NCI-H2081 treated with DMSO at 0.1 percent for 48 hours (cell line): ENCODE measurements at regions not wholly inside any gene's neighbourhood (a gene's known extent, or its start where the extent isn't known, plus 50 kb on each side); places are given as distances from the start of the nearest gene placed in this dataset.

Experiments used
- DNase-seq: peaks from one replicate; lab custom pipeline; 2025; lab: John Stamatoyannopoulos, UW

DNA sequence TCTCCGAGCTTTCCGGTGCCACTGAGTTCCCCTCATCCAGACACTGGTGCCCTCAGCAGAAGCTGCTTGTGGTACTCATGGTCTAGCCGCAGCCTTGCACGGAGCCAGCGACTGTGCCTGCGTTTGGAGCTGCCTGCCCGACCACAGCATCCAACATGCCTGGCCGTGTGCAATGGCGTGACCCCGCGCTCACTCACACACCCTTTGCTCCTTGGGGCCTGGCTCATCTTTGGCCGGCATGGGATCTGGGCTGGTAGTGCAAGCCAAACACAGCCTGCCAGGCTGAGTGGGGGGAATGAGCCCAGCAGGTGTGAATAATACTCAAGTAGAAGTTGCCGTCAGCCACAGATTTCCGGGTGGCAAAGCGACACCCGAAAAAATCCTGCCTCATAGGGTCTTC lies 1178.7 kb upstream of the GBE1 start:
- DNase-seq: no peak

DNA sequence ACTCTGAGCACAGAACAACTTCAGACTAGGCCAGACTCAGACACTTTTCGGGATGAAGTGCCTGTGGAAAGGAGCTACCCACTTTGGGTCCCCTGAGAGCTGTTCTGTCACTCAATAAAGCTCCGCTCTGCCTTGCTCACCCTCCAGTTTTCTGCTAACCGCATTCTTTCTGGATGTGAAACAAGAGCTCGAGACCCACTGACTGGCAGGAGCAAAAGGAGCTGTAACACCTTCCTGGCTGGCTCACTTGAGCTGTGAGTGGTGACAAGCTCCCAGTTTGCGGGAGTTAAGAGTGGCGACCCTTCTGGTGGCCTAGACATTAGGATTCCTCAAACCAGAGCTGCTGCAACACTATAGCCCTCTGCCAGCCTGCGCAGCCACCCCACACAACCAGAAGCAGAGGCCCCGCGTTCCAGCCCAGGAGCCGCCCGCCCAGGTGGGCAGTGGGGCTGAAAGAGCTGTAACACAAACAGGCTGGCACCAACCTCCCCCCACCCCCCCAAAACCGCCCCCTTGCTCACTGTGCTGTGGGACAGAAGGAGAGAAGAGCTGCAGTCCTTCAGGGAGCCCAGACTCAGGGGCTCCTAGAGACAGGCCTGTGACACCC lies 1178.1 kb upstream of the GBE1 start:
- DNase-seq: no peak

DNA sequence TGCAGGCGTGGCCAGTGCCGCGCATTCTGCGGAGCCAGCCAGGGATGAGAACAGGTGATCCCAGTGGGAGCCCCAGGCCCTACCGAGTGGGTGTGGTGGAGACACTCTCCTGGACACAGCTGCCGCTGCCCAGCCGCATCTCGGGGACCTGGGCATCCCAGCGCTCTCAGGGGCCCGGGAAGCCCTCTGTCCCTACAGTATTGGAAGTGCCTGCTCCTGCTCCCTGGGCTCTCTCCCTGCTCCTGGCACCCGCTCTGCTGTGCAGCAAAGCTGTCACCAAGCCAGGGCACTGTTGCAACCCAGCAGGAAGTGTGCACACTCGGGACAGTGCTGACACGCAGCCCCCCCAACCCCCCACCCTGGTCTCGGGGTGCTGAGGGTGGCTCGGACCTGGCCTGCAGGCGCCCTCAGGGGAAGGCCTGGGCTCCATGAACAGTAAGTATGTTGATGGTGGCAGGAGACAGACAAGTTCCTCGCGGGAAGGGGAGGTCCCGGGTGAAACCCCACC lies 1177.4 kb upstream of the GBE1 start:
- no peak for DNase-seq

DNA sequence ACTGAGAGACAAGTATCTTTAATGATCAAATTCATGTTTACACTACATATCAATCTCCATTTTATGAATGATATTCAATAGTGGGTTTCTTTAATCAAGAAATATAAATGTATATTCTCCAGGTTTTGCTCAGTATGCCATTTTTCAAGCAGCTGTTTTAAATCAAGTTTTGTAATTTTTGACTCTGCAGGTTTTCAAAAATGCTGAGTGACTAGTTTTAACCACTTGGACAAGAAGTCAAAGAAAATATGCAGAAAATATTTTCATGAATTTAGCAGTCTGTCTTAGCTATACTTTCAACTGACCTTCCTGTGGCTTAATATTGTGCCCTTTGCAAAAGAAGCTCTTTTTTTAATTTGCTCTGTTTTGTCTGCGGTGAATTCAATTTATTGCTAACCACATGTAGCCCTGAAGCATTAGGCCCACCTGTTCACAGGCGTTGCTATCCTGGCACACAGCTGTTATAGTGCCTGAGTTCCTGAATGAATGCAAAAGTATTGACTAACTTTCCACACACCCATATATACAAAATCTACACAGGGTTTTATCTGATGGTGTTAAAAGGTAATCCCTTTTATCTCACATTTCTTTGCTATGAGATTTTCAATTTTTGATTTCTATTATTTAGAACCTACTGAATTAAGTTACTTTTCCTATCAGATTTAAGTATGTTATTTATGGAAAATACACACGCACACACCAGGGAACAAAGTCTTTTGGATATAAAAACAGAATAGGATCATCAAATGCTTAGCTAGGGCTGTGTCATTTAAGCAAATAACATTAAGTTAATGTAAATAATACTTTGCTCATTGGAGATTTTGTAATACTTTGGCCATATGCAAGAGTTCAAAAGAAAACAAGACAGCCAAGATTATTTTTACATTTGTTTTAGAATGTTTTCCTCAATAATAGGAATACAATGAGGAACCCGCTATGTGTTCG lies 1166.1 kb upstream of the GBE1 start:
- DNase-seq: no peak

DNA sequence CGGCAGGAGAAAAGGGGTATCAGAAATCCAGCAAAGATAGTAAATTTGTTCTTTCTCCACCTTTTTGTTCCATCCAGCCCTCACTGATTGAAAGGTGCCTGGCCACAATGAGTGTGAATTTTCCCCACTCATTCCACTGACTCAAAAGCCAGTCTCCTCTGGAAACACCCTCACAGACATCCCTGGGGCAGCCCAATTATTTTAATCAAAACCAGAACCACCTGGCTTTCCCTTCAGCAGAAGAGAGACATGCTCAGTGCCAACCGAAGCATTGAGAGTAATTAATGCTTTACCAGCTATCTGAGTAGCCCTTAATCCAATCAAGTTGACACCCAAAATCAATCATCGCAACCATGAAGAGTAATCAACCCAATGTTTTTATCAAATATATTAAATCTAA lies 1129.6 kb upstream of the GBE1 start:
- no peak for DNase-seq

DNA sequence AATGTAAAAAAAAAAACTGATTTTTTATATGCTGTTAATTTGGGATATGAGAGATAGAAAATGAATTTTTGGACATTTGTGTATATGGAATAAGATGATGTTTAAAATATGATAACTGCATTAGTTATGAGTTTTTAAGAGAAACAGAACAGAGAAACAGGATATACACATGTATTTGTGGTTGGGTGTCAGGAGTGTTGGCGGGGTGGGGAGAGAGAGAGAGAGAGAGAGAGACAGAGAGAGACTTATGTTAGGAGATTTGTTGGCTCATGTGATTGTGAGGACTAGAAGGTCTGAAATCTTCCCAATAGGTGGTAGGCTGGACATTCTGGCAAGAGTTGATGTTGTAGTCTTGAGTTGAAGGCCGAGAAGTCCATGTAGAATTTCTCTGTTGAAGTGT lies 1121.6 kb upstream of the GBE1 start:
- no peak for DNase-seq

DNA sequence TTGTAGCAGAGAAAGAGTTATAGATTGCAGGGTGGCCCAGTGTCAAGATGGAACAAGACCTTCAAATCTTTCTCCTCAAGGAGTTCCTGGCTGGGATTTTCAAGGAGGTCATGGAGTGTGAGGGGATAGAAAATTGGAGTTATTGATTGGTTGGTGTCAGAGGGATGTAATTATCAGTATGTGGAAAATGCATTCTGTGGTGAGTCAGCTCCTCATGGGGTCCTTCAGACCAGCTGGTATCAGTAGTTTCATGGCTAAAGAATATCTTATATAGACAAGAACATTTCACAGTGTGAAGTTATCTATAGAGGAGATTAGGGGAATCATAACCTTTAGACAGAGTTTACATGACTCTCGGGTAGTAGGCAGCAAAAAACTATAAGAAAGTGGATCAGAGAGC lies 1114.0 kb upstream of the GBE1 start:
- no peak for DNase-seq

DNA sequence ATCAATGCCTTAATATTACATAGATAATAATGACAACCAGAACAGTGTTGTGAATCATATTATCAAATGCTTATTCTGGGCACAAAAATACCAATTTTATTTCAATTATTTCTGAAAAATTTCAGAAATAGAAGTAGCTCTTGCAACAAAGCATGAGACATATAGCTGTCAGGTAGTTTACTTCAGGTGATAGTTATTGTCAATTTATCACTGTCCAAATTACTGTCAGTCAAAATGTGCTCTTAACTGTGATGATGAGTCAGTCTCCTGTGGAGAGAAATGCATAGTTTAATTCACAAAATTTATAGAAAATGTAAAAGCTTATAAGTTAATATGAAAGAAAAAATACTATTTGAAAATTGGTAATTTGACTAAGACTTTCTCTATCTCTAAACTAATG lies 1078.4 kb upstream of the GBE1 start:
- DNase-seq: no peak

DNA sequence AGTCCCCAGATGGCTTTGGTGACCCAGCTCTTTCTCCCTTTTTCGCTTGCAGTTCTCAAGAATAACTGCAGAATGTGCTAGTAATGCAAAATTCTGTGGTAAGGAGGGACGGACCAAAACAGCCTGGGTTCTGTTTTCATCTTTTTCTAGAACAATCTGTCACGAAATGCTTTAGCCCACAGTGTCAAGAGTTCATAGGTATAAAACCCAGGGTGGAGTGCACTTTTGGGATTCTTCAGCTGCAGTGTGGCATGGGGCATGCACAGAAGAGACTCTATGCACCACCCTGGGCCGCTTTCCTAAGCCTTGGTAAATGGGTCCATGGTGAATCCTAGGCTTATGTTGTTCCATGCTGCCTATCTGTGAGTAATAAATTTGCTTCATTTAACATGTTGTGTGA lies 1072.7 kb upstream of the GBE1 start:
- no peak for DNase-seq

DNA sequence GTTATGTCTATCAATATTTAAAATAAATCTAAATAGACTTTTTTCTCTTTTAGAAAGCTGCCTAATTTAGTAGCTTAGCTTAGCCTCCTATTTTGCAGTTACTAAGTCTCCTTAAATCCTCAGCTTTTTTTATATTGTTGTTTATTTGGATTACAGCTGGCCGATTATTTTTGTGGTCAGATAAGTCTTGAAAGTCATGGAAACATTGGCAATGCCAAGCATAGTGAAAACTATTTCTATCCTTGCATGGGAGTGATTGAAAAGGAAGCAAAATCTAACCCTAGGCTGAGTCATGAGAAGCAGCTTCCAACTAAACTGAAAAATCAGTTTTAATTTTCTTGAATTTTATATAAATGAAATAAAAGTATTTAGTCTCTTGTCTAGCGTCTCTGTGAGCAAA lies 1063.0 kb upstream of the GBE1 start:
- no peak for DNase-seq

DNA sequence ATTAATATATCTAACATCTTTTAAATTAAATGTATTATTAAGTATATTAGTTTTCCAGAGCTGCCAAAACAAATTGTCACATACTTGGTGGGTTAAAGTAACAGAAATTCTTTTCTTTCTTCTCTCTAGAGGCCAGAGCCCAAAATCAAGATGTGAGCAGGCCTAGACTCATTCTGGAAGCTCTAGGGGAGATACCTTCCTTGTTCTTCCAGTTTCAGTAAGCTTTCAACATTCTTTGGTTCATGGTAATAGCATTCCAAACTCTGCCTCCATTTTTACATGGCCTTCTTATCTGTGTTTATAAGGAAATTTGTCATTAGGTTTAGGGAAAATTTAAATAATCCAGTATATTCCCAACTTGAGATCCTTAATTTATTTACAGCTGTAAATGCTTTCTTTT lies 1054.6 kb upstream of the GBE1 start:
- no peak for DNase-seq

DNA sequence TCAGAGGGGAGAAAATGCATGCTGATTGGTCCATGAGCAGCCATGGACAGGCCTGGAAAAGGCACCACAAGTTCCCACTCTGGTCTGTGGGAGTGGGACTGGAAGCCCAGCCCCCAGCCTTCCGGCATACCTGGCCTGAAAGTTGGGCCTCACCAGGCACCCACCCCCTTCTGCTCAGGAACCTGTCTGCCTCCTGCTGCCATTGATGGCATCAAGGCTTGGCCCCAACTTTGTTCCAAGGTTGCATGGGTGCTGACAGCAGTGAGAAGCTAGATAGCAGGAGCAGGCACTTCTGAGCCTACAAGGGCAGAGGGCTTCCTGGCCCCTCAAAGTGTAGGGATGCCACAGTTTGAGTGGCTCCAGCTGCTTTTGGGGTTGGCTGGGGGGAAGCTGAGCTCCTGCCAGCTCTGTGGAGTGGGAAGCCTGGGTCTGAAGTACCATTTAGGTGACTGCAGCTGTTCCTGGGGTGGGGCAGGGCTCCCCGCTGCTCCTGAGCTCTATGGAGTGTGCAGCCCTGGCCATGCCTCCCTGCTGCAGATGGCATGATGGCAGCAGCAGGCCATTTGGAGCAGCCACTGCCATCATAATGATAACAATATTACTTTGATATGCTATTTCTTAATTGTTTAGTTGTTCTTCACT lies 1054.1 kb upstream of the GBE1 start:
- no peak for DNase-seq

DNA sequence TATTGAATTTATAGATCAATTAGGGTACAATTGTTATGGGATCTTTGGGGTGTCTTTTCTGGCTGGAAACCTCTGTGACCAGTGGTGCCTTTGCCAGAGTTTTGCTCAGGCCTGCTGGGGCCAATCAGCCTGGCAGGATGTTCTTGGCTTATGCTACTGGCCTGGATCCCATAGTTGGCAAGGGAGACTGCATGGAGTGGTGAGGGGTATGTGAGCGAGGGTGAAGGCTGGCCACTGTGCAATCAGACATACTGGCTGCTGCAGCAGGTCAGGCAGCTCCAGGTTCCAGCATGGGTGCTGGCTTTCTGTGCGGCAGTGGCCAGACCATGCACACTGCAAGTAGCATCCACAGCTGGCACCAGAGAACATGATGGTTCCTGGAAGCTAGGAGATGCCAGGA lies 1053.2 kb upstream of the GBE1 start:
- DNase-seq: no peak

DNA sequence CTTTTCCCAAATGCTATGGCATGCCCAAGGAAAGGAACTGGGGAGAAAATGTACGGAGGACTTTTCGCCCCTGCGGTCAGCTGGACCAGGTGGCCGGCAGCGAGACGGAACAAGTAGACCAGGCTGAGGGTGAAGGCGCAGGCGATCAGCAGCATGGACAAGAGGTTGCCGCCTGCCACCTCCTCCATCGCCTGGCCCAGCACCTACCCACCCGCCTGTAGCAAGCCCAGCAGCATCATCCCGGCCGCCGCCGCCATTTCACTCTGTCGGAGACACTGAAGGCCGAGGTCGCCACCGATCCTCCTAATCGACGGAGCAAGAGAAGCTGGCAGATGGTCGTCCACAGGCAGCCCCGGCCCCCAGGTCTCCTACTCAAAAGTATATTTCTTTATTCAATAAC lies 1046.3 kb upstream of the GBE1 start:
- no peak for DNase-seq

DNA sequence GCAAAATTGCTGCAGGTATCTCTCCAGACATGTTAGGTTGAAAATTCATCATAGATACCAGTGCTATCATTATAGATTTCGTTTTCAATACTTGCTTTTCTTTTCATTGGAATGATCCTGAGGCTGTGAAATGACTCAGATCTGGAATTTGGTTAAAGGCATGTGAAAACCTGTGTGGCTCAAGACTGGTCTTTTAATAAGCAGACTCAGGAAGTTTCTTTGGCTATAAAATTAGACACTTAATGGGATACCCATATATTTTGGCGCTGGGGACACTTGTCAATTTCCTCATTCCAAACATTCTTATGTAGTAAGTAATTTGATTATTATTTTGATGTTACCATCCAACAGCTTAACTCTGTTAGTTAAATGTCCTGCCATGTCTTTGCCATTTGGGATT lies 1041.1 kb upstream of the GBE1 start:
- no peak for DNase-seq

DNA sequence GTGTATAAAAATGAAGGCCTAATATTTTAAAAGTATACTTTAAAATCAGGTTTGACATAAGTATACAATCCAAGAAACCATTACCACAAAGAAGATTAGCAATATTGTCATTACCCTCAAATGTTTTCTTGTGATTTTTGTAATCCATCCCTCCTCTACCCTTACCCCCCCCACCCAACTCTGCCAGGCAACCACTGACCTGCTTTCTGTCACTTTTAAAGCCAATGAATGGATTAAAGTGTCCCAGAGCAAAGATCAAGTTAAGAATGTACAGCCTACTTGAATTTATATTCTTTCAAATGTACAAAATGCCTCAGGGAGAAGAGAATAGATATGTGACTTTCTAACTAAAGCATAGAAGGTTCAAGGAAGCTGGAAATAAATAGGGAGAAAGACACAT lies 1038.8 kb upstream of the GBE1 start:
- DNase-seq: no peak

DNA sequence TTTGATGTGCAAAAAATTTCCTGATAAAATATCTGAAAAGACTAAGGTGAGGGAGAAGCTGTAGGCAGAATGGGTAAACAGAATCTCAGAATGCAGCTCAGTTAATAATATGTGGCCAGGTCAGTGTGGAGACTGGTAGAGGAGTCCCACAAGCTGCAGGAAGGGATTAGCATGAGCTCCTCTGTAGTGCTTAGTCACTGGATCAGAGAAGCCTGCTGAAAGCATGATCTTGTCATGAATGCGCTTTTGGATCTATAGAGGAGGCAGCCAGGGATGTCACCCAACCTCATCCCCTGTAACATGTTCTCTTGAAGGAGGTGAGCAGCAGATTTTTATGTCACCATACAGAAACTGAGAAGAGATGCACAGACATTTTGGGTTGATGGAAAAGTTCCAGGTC lies 1035.3 kb upstream of the GBE1 start:
- no peak for DNase-seq

DNA sequence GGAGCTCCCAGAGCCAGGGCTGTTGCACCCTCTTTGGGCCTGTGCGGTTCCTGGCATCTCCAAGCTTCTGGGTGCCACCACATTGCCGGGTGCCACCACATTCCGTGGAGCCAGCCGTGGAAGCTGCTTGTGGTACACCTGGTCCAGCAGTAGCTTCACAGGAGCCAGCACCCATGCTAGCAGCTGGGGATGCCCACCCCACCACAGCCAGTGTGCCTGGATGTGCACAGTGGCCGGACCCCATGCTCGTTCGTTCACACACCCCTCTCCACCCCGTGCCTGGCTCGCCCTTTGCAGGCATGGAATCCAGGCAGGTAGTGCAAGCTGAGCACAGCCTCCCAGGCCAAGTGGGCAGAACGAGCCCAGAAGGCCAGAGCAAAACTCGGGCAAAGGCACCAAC lies 1029.8 kb upstream of the GBE1 start:
- DNase-seq: no peak

DNA sequence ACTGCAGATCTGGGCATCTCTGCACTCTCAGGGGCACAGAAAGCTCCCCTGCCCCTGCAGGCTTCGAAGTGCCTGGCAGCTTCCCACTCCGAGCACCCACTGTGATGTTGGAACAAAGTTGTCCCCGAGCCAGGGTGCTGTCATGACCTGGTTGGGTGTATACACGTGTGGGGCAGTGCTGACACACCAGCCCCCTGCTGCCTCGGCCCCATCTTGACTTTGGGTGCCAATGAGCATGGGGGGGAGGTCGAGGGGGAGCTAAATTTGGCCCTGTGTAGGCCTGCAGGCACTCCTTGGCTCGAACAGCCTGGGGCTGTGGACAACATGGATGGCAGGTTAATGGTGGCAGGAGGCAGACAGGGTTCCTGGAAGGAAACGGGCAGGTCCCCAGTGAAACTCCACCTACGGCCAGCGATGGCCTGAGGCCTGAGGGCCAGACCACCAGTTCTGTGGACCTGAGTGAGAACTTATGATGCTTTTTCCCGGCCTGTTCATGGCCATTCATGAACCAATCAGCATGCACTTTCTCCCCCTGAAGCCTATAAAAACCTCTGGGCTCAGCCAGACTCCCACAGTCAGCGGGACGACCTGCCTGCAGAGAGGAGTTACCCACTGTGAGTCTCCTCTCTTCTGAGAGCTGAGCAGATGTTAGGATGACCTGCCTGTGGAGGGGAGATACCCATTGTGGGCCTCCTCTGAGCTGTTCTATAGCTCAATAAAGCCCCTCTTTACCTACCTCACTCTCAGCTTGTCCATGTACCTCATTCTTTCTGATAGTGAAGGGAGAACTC lies 1029.1 kb upstream of the GBE1 start:
- DNase-seq: no peak

DNA sequence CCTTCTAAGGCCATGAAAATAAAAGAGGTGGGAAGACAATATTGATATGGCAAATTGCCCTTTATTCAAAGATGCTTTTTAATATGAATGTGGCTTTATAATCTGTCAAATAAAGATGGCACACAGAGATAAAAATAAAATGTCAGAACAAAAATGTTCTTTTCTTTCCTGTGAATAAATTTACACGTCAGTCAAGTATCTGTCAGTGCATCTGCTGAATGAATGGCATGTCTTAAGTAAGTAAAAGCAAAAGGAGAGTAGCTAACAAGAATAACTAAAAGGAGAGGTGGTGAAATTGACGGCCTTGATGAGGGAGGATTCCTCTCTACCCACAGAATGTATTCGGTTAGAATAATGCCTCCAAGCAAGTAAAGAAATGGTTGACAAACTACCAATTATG lies 1021.7 kb upstream of the GBE1 start:
- DNase-seq: no peak

DNA sequence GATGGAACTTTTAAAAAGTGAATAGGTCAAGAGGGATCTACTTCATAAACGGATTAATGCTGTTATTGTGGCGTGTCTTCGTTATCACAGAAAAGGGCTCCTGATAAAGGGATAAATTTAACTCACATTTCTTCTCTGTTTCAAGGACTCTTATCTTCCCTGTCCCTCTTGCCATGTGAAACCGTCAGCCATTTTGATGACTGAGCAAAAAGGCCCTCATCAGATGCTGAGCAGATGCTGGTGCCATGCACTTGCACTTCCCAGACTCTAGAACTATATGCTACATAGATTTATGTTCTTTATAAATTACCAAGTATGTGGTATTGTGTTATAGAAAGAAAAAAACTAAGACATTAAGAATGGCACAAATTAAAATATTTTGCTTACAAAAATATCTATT lies 1011.8 kb upstream of the GBE1 start:
- DNase-seq: no peak

DNA sequence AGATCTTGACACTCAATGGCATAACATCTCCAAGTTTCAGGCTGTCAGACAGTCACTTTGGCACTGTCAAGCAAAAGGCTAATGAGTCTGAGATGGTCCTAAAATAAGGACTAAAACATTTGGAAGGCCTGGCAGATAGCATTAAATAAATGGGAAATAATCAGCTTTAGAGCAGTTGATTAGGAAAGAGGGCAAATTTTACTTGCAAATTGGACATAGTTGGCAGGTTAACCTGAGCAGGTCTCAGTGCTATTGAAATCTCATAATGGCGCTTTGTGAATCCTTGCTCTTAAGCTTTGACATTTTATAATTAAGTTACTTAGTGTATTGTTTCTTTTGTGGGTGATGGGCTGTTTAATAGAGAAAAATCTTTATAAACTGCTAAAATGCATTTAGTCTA lies 1003.1 kb upstream of the GBE1 start:
- no peak for DNase-seq
